Activated CD8-positive, alpha-beta T cell treated with anti-CD3 and anti-CD28 coated beads for 36 hours (primary cell): ENCODE measurements at regions not wholly inside any gene's neighbourhood (a gene's known extent, or its start where the extent isn't known, plus 50 kb on each side); places are given as distances from the start of the nearest gene placed in this dataset.

Source experiments
- ATAC-seq: fragments of 200-7000 bp; cut with Tn5 transposase; one replicate; pipeline ENCODE4 v1.10.0; 2021; ENCODE audit warnings: mild to moderate bottlenecking, moderate library complexity
- CTCF ChIA-PET: fragments of 350-600 bp; sonication (Branson Sonifier 250); formaldehyde crosslinking; loops from one replicate; lab custom pipeline; 2021; ENCODE audit warnings: antibody characterized with exemption; lab: Charles Lee
- POLR2A ChIA-PET: fragments of 350-600 bp; sonication (Branson Sonifier 250); formaldehyde crosslinking; loops from one replicate; lab custom pipeline; 2021; ENCODE audit warnings: antibody characterized with exemption; lab: Charles Lee
- DNase-seq: peaks from one replicate; pipeline ENCODE4 v3.0.0-alpha.2; 2020
- H3K27ac Mint-ChIP-seq: one replicate; pipeline ENCODE4 v1.8.0; 2021; ENCODE audit warnings: mild to moderate bottlenecking, mixed read lengths
- H3K27me3 Mint-ChIP-seq: one replicate; pipeline ENCODE4 v1.8.0; 2021; ENCODE audit warnings: mixed read lengths
- H3K36me3 Mint-ChIP-seq: one replicate; pipeline ENCODE4 v1.8.0; 2021; ENCODE audit warnings: low read depth, mixed read lengths
- H3K4me1 Mint-ChIP-seq: one replicate; pipeline ENCODE4 v1.8.0; 2021; ENCODE audit warnings: low read depth, mixed read lengths
- H3K4me3 Mint-ChIP-seq: one replicate; pipeline ENCODE4 v1.8.0; 2021; ENCODE audit warnings: mild to moderate bottlenecking, moderate library complexity, mixed read lengths
- H3K9me3 Mint-ChIP-seq: one replicate; pipeline ENCODE4 v1.8.0; 2021; ENCODE audit warnings: mixed read lengths
- CTCF ChIP-seq: fragments of 200-600 bp; IDR thresholded peaks from one replicate; pipeline ENCODE4 v1.8.0; 2022; ENCODE audit warnings: antibody characterized with exemption, mild to moderate bottlenecking
- intact Hi-C: fragments of 100-400 bp; cut with micrococcal nuclease; formaldehyde crosslinking; loops from one replicate; pipeline ENCODE4 v1.10.0; 2022

GRCh38 chr3:127480196-127480954, 110.2 kb downstream of the TPRA1 start:
- DNase-seq, result no peak

GRCh38 chr3:127479449-127479848, 111.1 kb downstream of the TPRA1 start:
- H3K9me3 Mint-ChIP-seq, result no peaks in the 10 kb centered on the region
- ChIA-PET POLR2A (interaction anchor here (0.9 kb wide), 1 partner anchor 619 kb away, joined by 3 read pairs; no protein-coding TSS in a partner anchor), CTCF (interaction anchor here (1.5 kb wide), 1 partner anchor 95 kb away, joined by 3 read pairs; no protein-coding TSS in a partner anchor)
- TF ChIP-seq CTCF, result no peak
- H3K4me1 Mint-ChIP-seq, result peaks cover 16% of the 10 kb centered on the region
- no peak for DNase-seq
- intact Hi-C loops, result no loop called here
- peaks cover 18% of the 10 kb centered on the region for H3K27me3 Mint-ChIP-seq
- no peaks in the 10 kb centered on the region for H3K36me3 Mint-ChIP-seq
- no peak overlapping the region for H3K4me3 Mint-ChIP-seq
- no peak overlapping the region for H3K27ac Mint-ChIP-seq
- no peak for ATAC-seq

More at GRCh38 chr3:127480196-127480954, 110.2 kb downstream of the TPRA1 start:
- Mint-ChIP-seq H3K4me1 (peaks cover 24% of the 10 kb centered on the region), H3K27ac (no peak overlapping the region), H3K27me3 (peaks cover 23% of the 10 kb centered on the region), H3K4me3 (no peak overlapping the region), H3K36me3 (no peaks in the 10 kb centered on the region), H3K9me3 (no peaks in the 10 kb centered on the region)
- no peak for ATAC-seq
- intact Hi-C loops, result no loop called here
- no peak for TF ChIP-seq CTCF
- ChIA-PET CTCF (interaction anchor here (1.5 kb wide), 1 partner anchor 94 kb away, joined by 3 read pairs; no protein-coding TSS in a partner anchor), POLR2A (no interaction called here)

DNA sequence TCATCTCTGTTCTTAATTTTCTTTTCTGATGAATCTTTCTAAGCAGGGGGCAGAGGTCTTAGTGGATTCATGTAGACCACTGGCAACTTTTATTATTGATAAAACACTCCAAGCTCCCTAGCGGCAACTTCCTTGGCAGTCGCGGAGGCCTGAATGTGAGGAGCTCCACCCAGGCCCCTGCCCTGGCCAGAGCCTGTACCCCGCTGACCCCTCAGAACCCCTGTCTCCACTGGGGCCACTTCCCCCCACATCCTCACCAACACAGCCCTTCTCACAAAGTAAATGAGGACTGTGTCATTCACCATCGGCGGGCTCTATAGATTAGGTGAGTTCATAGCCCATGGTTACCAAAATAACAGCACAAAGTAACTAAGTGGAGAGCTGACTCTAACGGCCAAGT, 111.6 kb downstream of the TPRA1 start:
- no peak for TF ChIP-seq CTCF
- Mint-ChIP-seq H3K9me3 (no peaks in the 10 kb centered on the region), H3K4me1 (peaks cover 11% of the 10 kb centered on the region), H3K27ac (no peak overlapping the region), H3K27me3 (peaks cover 16% of the 10 kb centered on the region), H3K4me3 (no peak overlapping the region), H3K36me3 (no peaks in the 10 kb centered on the region)
- ChIA-PET POLR2A (interaction anchor here (0.9 kb wide), 1 partner anchor 619 kb away, joined by 3 read pairs; no protein-coding TSS in a partner anchor), CTCF (no interaction called here)
- no peak for ATAC-seq
- intact Hi-C loops, result no loop called here
- DNase-seq, result no peak

DNA sequence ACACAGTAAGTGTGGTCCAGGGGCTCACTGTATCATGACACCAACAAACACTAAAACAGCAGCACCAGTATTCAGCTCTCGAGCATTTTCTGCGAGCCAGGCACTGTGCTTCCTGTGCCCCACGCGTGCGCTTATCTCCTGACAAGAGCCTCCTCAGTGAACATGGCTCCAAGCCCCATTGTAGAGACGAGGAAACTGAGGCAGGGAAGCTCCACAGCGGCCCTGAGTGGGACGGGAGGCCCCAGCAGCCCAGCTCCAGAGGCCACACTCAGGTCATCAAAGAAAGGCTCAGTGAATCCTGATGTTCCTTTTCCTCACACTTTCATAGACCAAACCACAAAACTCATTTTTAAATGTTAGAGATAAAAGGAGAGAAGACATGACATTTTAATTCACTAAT, 113.1 kb downstream of the TPRA1 start:
- CTCF ChIA-PET, result interaction anchor here (1.1 kb wide), 1 partner anchor 12 kb away, joined by 3 read pairs; no protein-coding TSS in a partner anchor
- DNase-seq (no peak), ATAC-seq (no peak)
- intact Hi-C loops, result no loop called here
- no peaks in the 10 kb centered on the region for H3K36me3 Mint-ChIP-seq
- H3K27me3 Mint-ChIP-seq, result peaks cover 15% of the 10 kb centered on the region
- no peaks in the 10 kb centered on the region for H3K4me1 Mint-ChIP-seq
- no peak for TF ChIP-seq CTCF
- no peak overlapping the region for H3K27ac Mint-ChIP-seq
- H3K9me3 Mint-ChIP-seq, result no peaks in the 10 kb centered on the region
- H3K4me3 Mint-ChIP-seq, result no peak overlapping the region
- POLR2A ChIA-PET, result no interaction called here

DNA sequence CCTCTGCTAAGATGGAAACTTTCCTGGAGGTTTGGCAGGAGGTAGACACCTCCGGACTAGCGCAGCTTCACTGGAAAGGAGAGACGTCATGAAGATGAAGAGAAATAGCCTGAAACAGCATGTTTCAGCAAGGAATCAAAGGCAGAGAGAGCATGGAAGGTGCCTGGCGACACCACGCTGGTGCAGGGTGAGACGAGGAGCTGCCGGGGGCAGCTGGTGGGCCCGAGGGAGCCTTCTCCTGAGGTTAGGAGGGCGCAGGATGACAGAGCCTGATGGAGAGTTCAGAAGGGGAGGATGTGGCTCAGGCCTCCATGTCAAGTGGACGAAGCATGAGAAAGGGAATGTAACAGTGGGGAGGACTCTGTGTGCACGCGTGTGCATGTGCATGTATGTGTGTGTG, 113.6 kb downstream of the TPRA1 start:
- no peak overlapping the region for H3K4me3 Mint-ChIP-seq
- POLR2A ChIA-PET, result no interaction called here
- H3K27ac Mint-ChIP-seq, result no peak overlapping the region
- DNase-seq (no peak), ATAC-seq (no peak)
- H3K9me3 Mint-ChIP-seq, result no peaks in the 10 kb centered on the region
- H3K36me3 Mint-ChIP-seq, result no peaks in the 10 kb centered on the region
- no peaks in the 10 kb centered on the region for H3K4me1 Mint-ChIP-seq
- intact Hi-C loops, result no loop called here
- H3K27me3 Mint-ChIP-seq, result peaks cover 15% of the 10 kb centered on the region
- CTCF ChIA-PET, result interaction anchor here (1.1 to 2.4 kb wide), 2 partner anchors 11 to 68 kb away, joined by 3 to 6 read pairs; no protein-coding TSS in a partner anchor
- no peak for TF ChIP-seq CTCF
